Skin epidermis (tissue), 12 donors: ENCODE measurements at regions not wholly inside any gene's neighbourhood (a gene's known extent, or its start where the extent isn't known, plus 50 kb on each side); places are given as distances from the start of the nearest gene placed in this dataset.
A peak's percentile ranks its signal among the peaks of the same experiment; 100 is the strongest.

ENCODE experiments used
- H3K27ac ChIP-seq, 21 experiments: fragments of 200-600 bp; sonication (generic) in 11 of 21; one replicate each; pipeline ENCODE4 v1.5.0; 2020; ENCODE audit warnings: mild to moderate bottlenecking in 3 of 21, inconsistent platforms in 2 of 21, moderate library complexity in 2 of 21
- H3K4me3 ChIP-seq, 7 experiments: fragments of 200-600 bp; sonication (generic) in 2 of 7; one replicate each; pipeline ENCODE4 v1.5.0; 2020; ENCODE audit warnings: inconsistent platforms in 2 of 7, mild to moderate bottlenecking in 2 of 7, moderate library complexity in 1 of 7

DNA sequence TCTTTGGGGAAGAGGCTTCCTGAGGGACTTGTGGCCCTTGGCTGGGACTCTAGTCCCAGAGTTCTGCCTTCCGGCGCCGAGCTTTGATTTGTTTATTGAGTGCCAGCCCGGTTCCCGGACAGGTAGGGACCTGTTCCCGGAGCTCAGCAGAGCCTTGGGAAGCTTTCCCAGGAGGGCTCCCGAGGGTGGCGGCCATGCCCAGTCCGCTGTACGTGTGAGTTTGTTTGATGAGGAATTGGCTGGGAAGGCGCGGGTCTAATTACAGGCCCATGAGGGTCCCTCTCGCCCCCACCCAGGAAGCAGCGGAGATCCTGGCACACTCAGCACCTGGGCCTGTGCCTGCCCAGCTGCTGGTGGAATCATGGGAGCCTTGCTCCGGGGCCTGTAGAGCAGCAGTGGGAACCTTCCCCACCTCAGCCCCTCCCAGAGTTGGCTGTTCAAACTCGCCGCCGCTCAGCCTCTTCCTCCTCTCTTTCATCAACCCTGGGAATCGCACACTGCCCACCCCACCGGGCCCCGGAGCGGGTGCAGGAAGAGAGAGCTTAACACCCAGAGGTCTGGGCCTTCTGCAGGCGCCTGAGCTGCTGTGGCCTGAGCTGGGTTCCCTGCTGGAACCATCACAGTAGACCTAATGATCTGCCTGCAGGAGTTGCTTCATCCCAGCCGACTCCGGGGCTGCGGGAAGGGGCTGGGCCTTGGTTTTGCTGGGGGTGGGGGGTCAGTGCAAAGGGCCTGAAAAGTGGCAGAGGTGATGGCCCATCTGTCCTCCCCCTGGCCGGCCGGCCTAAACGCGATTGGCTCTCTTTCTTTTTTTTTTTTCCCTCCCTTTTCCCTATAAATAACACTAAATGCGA lies 313.7 kb downstream of the SEC14L1 start:
- Histone ChIP-seq H3K4me3 (peak overlapping the region; percentile 16 to 54 (median 43)), H3K27ac (peak overlapping the region in 20 of 21 experiments; percentile 57 to 99 (median 87))

DNA sequence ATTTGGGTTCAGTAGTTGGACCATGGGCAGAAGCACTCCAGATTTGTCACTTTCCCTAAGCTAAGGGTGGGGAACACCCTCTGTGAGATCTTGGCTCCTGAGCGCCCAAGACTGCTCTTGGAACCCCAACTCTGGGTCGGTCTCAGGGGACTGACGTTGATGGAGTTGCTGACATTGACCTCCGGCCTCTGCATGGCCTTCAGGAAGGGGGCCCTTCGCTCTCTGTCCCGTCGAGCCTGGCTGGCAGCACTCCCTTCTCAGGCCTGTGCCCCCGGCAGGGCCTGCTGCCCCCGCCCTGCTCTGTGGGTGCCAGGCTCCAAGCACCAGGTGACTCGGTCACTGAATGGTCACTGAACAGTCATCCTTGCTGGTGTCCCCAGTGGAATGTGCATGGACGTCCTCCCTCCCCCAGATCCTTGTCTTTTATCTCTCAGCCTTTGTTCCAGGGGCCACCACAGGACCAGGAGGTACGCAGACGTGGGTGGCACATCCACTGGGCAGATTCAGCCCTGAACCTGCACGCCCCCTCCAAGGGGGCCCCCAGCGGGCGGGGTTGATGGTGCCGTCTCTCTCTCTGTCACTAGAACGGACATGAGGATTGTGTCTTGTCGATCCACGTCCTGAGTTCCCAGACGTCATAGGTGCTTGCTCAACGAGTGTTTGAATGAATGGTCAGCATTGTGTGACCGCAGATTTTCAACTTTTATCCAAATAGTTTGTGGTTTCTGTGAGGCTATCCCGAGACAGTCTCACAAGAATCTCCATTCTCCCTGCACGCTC lies 314.5 kb downstream of the SEC14L1 start:
- H3K27ac ChIP-seq = peak overlapping the region; percentile 17 to 99 (median 87)
- H3K4me3 ChIP-seq = peak overlapping the region; percentile 2 to 54 (median 43)

DNA sequence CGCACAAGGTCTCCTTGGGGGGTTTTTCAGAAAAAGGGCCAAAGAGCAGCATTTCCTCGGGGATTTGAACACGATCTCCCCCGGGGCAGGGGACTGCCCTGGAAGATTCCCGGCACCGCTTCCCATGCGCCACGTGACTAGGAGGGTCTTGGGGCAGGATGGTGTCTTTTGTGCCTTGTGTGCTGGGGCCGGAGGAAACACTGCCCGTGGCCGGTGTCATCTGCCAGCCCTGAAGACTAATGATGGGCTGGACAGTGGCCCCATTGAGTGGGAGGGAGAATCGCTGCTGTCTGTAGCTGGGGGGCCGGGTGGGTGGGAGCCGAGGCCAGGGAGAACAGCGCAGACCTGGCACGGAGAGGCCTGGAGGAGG lies 315.1 kb downstream of the SEC14L1 start:
- Histone ChIP-seq H3K4me3 (peak overlapping the region in 5 of 7 experiments; percentile 2 to 54 (median 34)), H3K27ac (peak overlapping the region in 18 of 21 experiments; percentile 26 to 99 (median 88))

DNA sequence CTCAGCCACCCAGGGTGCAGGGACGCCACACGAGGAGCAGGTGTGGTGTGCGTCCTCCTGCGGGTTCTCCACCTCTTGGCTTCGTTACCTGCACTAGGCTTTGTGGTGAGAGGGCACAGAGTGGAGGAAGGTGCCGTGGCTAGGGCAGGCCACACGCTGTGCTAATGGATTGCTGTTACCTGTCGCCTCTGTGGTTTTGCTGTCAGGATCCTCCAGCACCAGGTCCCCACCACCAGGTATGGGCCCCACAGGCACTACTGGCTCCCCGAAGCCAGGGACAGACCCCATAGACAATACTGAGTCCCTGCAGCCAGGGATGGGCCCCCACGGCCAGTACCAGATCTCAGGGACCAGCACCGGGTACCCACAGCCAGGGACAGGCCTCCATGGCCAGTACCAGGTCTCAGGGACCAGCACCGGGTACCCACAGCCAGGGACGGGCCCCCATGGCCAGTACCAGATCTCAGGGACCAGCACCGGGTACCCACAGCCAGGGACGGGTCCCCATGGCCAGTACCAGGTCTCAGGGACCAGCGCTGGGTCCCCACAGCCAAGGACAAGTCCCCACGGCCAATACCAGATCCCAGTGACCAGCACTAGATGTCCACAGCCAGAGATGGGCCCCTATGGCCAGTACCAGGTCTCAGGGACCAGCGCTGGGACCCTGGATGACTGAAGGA lies 315.6 kb downstream of the SEC14L1 start:
- H3K27ac ChIP-seq = peak overlapping the region in 20 of 21 experiments; percentile 12 to 99 (median 86)

DNA sequence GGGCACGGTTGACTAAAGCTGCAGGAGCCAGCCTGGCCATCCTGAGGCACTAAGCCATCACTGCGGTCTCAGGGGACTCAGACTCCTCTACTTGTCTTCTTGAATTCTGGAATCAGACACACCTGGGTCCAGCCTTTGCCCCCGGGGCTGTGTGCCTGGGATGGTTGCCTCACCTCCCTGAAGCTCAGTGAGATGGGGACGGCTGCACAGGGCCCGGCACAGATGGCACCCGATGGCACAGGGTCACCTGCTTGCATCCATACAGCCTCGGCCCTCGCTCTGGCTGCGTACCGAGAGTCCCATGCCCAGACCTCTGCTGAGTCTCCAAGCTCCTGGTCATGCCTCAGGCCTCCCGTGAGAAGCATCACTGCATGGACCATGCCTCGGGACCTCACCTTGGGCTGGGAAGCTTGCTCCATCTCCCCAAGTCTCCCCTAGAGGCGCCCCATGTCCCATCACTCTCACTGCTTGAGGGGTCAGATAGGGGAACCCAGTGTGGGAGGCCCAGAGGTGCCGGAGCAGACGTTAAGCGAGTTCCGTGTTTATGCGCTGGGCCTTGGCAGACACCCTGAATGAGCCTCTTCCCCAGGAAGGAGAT lies 316.3 kb downstream of the SEC14L1 start:
- Histone ChIP-seq H3K27ac (peak overlapping the region in 20 of 21 experiments; percentile 12 to 99 (median 86)), H3K4me3 (peak overlapping the region in 2 of 7 experiments; percentile 21 to 52)

More for the DNA sequence above, 315.6 kb downstream of the SEC14L1 start:
- H3K4me3 ChIP-seq = peak overlapping the region in 3 of 7 experiments; percentile 2 to 52 (median 21)

DNA sequence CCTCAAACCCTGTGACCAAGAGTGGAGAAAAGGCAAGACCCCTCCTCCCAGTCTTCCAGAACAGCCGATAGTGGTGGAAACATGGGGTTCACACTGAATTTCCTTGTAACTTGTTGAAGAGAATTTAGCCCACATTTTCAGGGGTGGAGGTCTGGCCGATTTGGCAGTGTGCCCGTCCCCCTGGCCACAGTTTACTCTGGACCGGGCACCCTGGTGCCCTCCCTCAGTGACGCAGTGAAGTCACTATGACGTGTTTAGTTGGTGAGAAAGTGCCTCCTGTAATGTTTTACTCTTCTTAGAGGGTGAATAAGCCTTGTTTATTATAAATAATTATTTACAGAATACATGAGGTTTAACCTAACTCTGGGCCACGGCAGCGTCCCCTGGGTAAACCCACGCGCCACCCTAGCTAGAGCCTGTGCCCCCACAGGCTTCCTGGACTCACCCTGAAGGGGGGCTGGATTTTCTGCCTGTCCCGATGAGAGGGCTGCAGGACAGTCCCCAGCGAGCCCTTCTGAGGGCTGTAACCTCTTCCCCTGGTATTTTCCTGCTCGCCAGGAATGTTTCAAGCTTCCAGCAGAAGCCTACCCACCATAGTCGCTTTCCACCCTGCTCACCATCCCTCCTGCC lies 316.9 kb downstream of the SEC14L1 start:
- Histone ChIP-seq H3K4me3 (peak overlapping the region in 3 of 7 experiments; percentile 6 to 18 (median 14)), H3K27ac (peak overlapping the region in 18 of 21 experiments; percentile 13 to 99 (median 88))

DNA sequence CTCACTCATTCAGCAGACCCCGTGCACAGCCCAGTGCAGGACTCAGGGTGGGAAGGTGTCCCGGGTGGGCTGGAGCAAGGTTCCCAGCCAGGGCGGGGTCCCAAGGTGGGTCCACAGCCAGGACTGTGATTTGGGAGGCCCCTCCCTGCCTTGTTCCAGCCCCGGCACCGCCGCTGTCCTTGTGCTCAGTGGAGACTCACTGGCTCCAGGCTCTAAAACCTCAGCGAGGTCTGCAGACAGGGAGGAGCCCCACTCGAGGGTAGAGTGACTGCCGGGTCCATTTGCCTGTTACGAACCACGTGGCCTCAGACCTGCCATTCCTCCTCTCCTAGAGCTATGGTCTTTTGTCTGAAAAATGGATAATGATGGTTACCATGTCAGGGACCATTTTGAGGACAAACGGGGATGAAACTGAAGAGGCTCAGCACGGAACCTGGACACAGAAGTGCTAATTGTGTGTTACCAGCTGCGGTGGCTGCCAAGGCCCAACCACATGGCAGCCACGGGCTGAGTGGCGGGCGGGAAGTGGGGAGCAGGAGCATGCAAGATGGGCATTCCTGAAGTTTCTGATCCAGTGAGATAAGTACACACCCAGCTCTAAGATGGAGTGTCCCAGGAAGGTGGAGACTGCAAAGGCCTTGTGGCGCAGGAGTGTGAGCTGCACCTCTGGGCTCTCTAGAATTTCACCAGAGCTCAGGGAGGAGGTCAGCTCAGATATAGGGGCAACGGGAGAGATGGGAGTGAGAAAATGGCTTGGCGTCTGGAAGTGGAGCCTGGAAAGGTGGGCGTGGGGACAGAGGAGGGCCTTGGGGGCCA lies 317.6 kb downstream of the SEC14L1 start:
- Histone ChIP-seq H3K27ac (peak overlapping the region in 19 of 21 experiments; percentile 10 to 99 (median 87)), H3K4me3 (peak overlapping the region in 3 of 7 experiments; percentile 6 to 18 (median 14))

DNA sequence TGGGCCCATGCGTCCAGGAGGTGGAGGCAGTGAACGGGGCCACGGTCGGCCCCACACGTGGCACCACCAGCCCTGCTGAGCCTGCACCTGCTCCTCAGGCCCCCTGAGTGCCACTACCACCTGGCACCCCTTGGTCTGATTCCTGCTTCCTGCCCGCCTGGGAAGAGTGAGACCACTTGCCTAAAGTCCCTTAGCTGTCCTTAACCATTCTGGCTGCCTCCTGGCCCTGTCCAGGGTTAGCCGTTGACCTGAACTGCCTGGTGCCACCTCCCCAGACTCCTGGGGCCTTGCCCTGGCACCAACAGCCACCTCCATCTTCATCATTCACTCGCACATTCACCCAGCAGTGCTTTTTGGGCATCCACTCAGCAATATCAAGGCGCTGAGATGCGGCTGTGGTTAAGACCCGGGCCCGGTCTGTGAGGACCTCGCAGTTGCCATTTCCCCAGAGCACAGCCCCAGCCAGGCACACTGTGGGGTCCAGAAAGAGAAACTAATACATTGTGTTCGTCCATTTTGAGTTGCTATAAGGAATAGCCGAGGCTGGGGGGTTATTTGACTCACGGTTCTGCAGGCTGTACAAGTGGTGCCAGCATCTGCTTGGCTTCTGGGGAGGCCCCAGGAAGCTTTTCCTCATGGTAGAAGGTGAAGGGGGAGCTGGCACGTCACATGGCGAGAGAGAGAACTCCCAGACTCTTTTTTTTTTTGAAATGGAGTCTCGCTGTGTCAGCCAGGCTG lies 318.4 kb downstream of the SEC14L1 start:
- no peak overlapping the region for H3K4me3 ChIP-seq
- H3K27ac ChIP-seq = peak overlapping the region in 19 of 21 experiments; percentile 10 to 99 (median 87)

DNA sequence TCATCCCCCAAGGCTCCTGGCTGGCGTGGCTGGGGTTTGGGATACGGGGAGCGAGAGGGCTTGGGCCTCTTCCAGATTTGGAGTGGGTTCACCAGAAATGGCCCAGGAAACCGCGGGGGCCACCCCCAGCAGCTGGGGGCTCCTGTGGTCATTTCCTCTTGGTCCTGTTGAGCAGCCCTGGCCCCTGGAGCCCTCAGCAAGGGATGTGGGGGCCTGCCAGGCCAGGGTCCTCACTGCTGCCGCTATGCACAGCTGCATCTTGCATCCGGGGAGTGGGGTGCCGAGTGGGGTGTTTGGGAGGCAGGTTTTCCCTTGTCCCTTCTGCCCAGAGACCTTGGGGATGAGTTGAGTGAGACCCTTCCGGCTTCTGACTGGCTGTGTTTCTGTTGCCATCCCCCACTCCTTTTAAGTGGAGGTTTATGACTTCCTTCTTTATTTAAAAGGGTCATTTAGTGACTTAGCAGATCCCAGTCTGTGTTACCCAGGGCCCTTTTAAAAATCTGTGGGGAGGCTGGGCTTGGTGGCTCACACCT lies 319.8 kb downstream of the SEC14L1 start:
- H3K4me3 ChIP-seq = peak overlapping the region in 2 of 7 experiments; percentile 6 to 12
- peak overlapping the region in 20 of 21 experiments; percentile 6 to 99 (median 86) for H3K27ac ChIP-seq

DNA sequence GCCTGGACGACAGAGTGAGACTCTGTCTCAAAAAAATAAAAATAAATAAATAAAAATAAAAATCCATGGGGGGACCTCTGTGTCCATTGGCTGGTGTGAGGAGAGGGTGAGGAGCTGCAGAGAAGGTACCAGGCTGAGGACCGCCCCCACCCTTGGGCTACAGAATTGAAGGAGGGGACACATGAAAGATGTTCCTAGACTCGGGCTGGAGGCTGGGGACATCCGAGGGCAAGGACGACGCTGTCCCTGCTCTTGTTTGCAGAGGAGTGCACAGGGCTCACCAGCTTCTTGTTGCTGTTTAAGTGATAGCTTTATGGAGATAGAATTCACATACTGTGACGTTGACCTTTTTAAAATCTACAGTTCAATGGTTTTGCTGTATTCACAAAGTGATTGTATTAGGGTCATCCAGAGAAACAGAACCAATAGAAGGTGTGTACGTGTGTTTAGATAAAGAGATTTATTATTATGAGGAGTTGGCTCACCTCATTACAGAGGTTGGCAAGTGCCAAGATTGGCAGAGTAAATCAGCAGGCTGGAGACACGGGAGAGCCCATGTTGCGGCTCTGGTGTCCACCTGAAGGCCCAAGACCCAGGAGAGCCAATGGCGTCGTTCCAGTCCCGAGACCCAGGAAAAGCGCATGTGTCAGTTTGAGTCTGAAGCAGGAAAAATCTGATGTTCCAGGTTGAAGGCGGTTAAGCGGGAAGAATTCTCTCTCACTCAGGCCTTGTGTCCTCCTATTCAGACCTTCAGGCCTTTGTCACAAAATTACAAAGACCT lies 320.7 kb downstream of the SEC14L1 start:
- Histone ChIP-seq H3K4me3 (no peak overlapping the region), H3K27ac (peak overlapping the region; percentile 9 to 99 (median 84))

DNA sequence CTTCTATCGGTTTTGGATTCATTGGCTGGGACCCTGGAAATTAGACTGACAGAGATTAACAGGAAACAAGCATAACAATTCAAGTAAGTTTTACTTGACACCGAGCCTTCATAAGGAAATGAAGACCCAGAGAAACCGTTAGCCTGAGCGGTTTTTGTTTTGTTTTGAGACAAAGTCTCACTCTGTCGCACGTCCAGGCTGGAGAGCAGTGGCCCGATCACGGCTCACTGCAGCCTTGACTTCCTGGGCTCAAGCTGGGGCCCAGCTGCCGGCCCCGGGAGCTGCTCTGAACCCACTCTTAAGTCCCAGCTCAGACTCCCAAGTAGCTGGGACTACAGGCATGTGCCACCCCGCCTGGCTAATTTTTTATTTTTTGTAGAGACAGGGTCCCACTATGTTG lies 321.3 kb downstream of the SEC14L1 start:
- Histone ChIP-seq H3K4me3 (no peak overlapping the region), H3K27ac (peak overlapping the region in 20 of 21 experiments; percentile 2 to 99 (median 73))

DNA sequence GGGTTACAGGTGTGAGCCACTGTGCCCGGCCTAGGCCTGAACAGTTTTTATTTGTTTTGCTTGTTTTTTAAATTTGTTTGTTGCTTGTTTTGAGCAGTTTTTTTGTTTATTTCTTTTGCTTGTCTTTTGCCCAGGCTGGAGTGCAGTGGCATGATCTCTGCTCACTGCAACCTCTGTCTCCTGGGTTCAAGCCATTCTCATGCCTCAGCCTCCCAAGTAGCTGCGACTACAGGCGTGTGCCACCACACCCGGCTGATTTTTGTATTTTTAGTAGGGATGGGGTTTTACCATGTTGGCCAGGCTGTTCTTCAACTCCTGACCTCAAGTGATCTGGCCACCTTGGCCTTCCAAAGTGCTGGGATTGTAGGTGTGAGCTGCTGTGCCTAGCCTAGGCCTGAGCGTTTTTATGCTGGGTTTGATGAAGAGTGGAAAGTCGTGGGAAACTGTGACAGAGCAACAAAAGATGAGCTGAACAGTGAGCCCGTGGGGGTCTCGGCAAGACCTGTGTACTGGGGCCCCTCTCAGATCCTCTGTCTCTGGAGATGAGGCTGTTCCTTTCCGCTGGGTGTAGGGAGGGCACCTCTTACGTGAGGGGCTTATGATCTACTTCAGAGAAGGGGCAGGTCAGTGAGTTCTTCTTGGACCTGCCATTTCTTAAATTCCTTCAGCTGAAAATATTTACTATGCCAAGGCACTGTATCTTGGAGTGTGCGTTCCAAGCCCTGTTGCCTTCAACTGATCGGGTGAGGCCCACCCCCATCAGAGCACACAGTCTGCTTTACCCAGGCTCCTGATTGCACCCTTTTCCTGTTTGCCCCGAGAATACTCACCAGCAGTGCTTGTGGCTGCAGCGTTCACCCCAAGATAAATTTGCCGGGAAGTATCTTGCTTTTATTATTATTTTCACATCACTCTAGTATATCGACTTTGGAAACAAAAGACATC lies 322.1 kb downstream of the SEC14L1 start:
- Histone ChIP-seq H3K27ac (peak overlapping the region in 19 of 21 experiments; percentile 2 to 99 (median 84)), H3K4me3 (no peak overlapping the region)

DNA sequence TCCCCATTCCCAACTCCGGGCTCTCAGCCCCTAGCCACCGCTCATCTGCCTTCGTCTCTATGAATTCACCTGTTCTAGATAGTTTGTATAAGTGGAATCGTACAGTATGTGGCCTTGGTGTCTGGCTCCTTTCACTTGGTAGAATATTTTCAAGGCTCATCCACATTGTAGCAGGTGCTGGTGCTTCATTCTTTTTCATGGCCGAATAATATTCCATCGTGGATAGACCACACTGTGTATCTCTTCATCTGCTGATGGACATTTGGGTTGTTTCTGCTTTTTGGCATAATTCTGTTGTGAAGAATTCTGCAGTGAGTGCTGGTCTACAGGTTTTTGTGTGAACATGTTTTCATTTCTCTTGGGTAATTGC lies 324.2 kb downstream of the SEC14L1 start:
- H3K4me3 ChIP-seq = peak overlapping the region in 1 of 7 experiments; percentile 2

DNA sequence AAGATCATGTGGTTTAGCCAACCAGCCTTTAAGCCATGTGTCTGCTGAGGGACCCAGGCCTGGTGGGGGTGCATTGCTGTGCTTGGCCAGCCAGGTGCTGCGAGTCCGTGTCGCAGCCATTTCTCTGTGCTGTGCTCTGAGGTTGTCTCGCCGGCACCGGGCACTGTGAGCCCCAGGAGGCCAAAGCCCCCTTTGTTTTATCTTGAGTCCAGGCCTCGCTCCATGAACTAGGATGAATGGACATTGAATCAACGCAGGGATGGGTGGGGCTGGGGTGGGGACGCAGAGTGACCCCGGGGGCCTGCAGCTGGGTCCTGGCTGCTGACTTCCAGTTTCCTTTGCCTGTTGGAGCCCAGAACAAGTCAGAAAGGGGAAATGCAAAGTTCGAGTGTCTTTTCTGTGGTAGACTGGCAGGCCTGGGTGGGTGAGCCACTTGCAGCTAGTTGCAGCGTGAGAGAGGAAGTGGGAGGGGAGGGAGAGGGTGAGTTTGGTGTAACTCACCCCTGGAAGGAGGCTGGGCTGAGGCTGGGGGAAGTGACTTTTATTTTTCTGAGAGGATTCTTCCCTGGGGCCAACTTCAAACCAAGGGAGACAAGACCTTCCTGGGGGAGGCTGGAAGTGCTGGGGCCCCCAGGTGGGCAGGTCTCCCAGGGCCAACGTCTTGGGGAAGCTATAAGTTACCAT lies 324.7 kb downstream of the SEC14L1 start:
- Histone ChIP-seq H3K4me3 (peak overlapping the region in 1 of 7 experiments; percentile 2), H3K27ac (peak overlapping the region in 20 of 21 experiments; percentile 19 to 99 (median 78))

More for the DNA sequence above, 324.2 kb downstream of the SEC14L1 start:
- H3K27ac ChIP-seq = peak overlapping the region in 19 of 21 experiments; percentile 13 to 99 (median 74)
